SK-N-SH (cell line): ENCODE measurements at regions not wholly inside any gene's neighbourhood (a gene's known extent, or its start where the extent isn't known, plus 50 kb on each side); places are given as distances from the start of the nearest gene placed in this dataset.
"Not testable (repeated sequence)": the region's sequence is repeated elsewhere in the genome, so short reads cannot be mapped to it uniquely, and the experiment has no call there.

Experiments used
- EZH2phosphoT487 ChIP-seq: fragments of 200-600 bp; sonication (generic); IDR thresholded peaks from 2 replicates; pipeline ENCODE4 v1.6.1; 2017; ENCODE audit warnings: low read depth, mixed run types, mild to moderate bottlenecking, antibody characterized with exemption, moderate library complexity, borderline replicate concordance
- TF ChIP-seq, protein P1 (sequence below): IDR thresholded peaks from 2 replicates; pipeline ENCODE4 v1.4.0; 2012; ENCODE audit warnings: low read depth, borderline replicate concordance

- TF ChIP-seq EZH2phosphoT487: not testable (repeated sequence)
- TF ChIP-seq, protein P1, sequence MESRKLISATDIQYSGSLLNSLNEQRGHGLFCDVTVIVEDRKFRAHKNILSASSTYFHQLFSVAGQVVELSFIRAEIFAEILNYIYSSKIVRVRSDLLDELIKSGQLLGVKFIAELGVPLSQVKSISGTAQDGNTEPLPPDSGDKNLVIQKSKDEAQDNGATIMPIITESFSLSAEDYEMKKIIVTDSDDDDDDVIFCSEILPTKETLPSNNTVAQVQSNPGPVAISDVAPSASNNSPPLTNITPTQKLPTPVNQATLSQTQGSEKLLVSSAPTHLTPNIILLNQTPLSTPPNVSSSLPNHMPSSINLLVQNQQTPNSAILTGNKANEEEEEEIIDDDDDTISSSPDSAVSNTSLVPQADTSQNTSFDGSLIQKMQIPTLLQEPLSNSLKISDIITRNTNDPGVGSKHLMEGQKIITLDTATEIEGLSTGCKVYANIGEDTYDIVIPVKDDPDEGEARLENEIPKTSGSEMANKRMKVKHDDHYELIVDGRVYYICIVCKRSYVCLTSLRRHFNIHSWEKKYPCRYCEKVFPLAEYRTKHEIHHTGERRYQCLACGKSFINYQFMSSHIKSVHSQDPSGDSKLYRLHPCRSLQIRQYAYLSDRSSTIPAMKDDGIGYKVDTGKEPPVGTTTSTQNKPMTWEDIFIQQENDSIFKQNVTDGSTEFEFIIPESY: not testable (repeated sequence)
Measured at GRCh38 chr3:112696244-112696643, 55.3 kb upstream of the CCDC80 start.
